Suprapubic skin (tissue), 3 donors: ENCODE measurements at regions not wholly inside any gene's neighbourhood (a gene's known extent, or its start where the extent isn't known, plus 50 kb on each side); places are given as distances from the start of the nearest gene placed in this dataset.

Experiments used
- CTCF ChIP-seq, 2 donors: fragments of 200-600 bp in 1 of 2; fragments of 450-650 bp in 1 of 2; sonication (generic) in 1 of 2; IDR thresholded peaks; one replicate each; pipeline ENCODE4 v1.5.1; 2016 to 2019; ENCODE audit warnings: antibody characterized with exemption in 2 of 2, mild to moderate bottlenecking in 1 of 2, moderate library complexity in 1 of 2
- POLR2A ChIP-seq, 2 donors: fragments of 450-650 bp; IDR thresholded peaks; one replicate each; pipeline ENCODE4 v1.6.1; 2017; ENCODE audit warnings: antibody characterized with exemption in 2 of 2, mild to moderate bottlenecking in 2 of 2, moderate library complexity in 2 of 2

DNA sequence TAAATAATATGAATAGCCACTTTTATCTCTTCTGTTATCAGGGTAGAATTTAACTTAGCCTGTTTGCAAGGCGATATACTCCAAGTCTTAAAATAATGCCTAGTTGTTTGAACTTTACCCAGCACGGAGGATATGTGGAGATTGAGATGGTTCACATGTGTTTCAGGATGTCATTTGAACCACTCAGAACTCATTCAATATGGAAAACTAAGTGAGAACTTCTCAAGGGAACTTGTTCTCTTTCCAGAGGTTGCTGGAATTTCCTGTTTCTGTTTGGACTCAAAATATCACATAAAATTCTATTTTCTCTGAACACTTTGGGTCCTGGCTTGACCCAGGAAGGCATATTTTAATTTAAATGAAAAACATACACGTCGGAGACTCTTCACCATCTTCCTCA lies 139.1 kb upstream of the MYO10 start:
- TF ChIP-seq CTCF (IDR thresholded peaks at IDR 0.05) (no peak), POLR2A (IDR thresholded peaks at IDR 0.05) (no peak)
